HUES48 (cell line): ENCODE measurements at regions not wholly inside any gene's neighbourhood (a gene's known extent, or its start where the extent isn't known, plus 50 kb on each side); places are given as distances from the start of the nearest gene placed in this dataset.

Source experiments
- H3K27ac ChIP-seq: one replicate; pipeline ENCODE4 v1.7.0; 2013; ENCODE audit warnings: low read depth, low read length, inconsistent platforms
- H3K27me3 ChIP-seq: 2 replicates; pipeline ENCODE4 v1.6.1; 2013; ENCODE audit warnings: mild to moderate bottlenecking, low read length; ENCODE audit not compliant: control insufficient read depth, insufficient read depth
- H3K36me3 ChIP-seq: 2 replicates; pipeline ENCODE4 v1.6.1; 2013; ENCODE audit warnings: low read length; ENCODE audit not compliant: control insufficient read depth, insufficient read depth
- H3K4me1 ChIP-seq: 2 replicates; pipeline ENCODE4 v1.6.1; 2013; ENCODE audit warnings: mild to moderate bottlenecking, low read length; ENCODE audit not compliant: control insufficient read depth, insufficient read depth
- H3K4me3 ChIP-seq: 2 replicates; pipeline ENCODE4 v1.5.1; 2013; ENCODE audit warnings: mild to moderate bottlenecking, low read depth, low read length
- H3K9ac ChIP-seq: 2 replicates; pipeline ENCODE4 v1.6.1; 2013; ENCODE audit warnings: mild to moderate bottlenecking, low read depth, low read length, moderate library complexity
- H3K9me3 ChIP-seq: 2 replicates; pipeline ENCODE4 v1.6.1; 2013; ENCODE audit warnings: low read length; ENCODE audit not compliant: control insufficient read depth, insufficient read depth

GRCh38 chr13:80235967-80236302 is 105.0 kb downstream of the SPRY2 start:
- H3K4me3 ChIP-seq, result no peak overlapping the region
- H3K27ac ChIP-seq, result no peak overlapping the region
- H3K9ac ChIP-seq, result no peak overlapping the region
- no peaks in the 10 kb centered on the region for H3K27me3 ChIP-seq
- H3K36me3 ChIP-seq, result no peaks in the 10 kb centered on the region
- peaks cover 10% of the 10 kb centered on the region for H3K4me1 ChIP-seq
- no peaks in the 10 kb centered on the region for H3K9me3 ChIP-seq

GRCh38 chr13:80235166-80235966 is 105.6 kb downstream of the SPRY2 start:
- Histone ChIP-seq H3K27me3 (no peaks in the 10 kb centered on the region), H3K4me1 (peaks cover 10% of the 10 kb centered on the region), H3K9ac (no peak overlapping the region), H3K9me3 (no peaks in the 10 kb centered on the region), H3K4me3 (no peak overlapping the region), H3K36me3 (no peaks in the 10 kb centered on the region), H3K27ac (no peak overlapping the region)

GRCh38 chr13:80227645-80228044 is 113.3 kb downstream of the SPRY2 start:
- Histone ChIP-seq H3K27me3 (no peaks in the 10 kb centered on the region), H3K4me3 (no peak overlapping the region), H3K36me3 (no peaks in the 10 kb centered on the region), H3K9me3 (no peaks in the 10 kb centered on the region), H3K9ac (no peak overlapping the region), H3K4me1 (no peaks in the 10 kb centered on the region), H3K27ac (no peak overlapping the region)

- Histone ChIP-seq H3K36me3 (no peaks in the 10 kb centered on the region), H3K27ac (no peak overlapping the region), H3K27me3 (no peaks in the 10 kb centered on the region), H3K9me3 (no peaks in the 10 kb centered on the region), H3K9ac (no peak overlapping the region), H3K4me1 (no peaks in the 10 kb centered on the region), H3K4me3 (no peak overlapping the region)
These were observed 114.3 kb downstream of the SPRY2 start for GRCh38 chr13:80226645-80227044.

- H3K36me3 ChIP-seq, result no peaks in the 10 kb centered on the region
- H3K27me3 ChIP-seq, result no peaks in the 10 kb centered on the region
- H3K27ac ChIP-seq, result no peak overlapping the region
- no peak overlapping the region for H3K4me3 ChIP-seq
- H3K9me3 ChIP-seq, result no peaks in the 10 kb centered on the region
- H3K4me1 ChIP-seq, result no peaks in the 10 kb centered on the region
- H3K9ac ChIP-seq, result no peak overlapping the region
These were observed 116.5 kb downstream of the SPRY2 start for GRCh38 chr13:80224468-80224867.

- Histone ChIP-seq H3K27me3 (no peaks in the 10 kb centered on the region), H3K9ac (no peak overlapping the region), H3K4me1 (peaks cover 28% of the 10 kb centered on the region), H3K27ac (peak overlapping the region; percentile 72), H3K4me3 (no peak overlapping the region), H3K9me3 (no peaks in the 10 kb centered on the region), H3K36me3 (no peaks in the 10 kb centered on the region)
These were observed 123.1 kb downstream of the SPRY2 start for GRCh38 chr13:80217614-80218456.

- Histone ChIP-seq H3K9ac (no peak overlapping the region), H3K4me1 (peaks cover 28% of the 10 kb centered on the region), H3K27ac (no peak overlapping the region), H3K27me3 (no peaks in the 10 kb centered on the region), H3K4me3 (no peak overlapping the region), H3K36me3 (no peaks in the 10 kb centered on the region), H3K9me3 (no peaks in the 10 kb centered on the region)
These were observed 125.6 kb downstream of the SPRY2 start for GRCh38 chr13:80215368-80215767.

- Histone ChIP-seq H3K36me3 (no peaks in the 10 kb centered on the region), H3K9me3 (no peaks in the 10 kb centered on the region), H3K27me3 (no peaks in the 10 kb centered on the region), H3K27ac (peak overlapping the region; percentile 43), H3K9ac (peak overlapping the region; percentile 10; the same call in 1 of the 2 replicates), H3K4me3 (no peak overlapping the region), H3K4me1 (peaks cover 28% of the 10 kb centered on the region)
These were observed 126.4 kb downstream of the SPRY2 start for GRCh38 chr13:80214521-80214991.

- Histone ChIP-seq H3K4me1 (peaks cover 28% of the 10 kb centered on the region), H3K4me3 (no peak overlapping the region), H3K9me3 (no peaks in the 10 kb centered on the region), H3K9ac (no peak overlapping the region), H3K36me3 (no peaks in the 10 kb centered on the region), H3K27ac (peak overlapping the region; percentile 43), H3K27me3 (no peaks in the 10 kb centered on the region)
These were observed 126.9 kb downstream of the SPRY2 start for GRCh38 chr13:80214050-80214449.

- Histone ChIP-seq H3K27me3 (no peaks in the 10 kb centered on the region), H3K36me3 (no peaks in the 10 kb centered on the region), H3K4me1 (peaks cover 25% of the 10 kb centered on the region)
These were observed 127.7 kb downstream of the SPRY2 start for GRCh38 chr13:80213201-80213600.

GRCh38 chr13:80211566-80211965 is 129.4 kb downstream of the SPRY2 start:
- Histone ChIP-seq H3K27ac (no peak overlapping the region), H3K9me3 (no peaks in the 10 kb centered on the region), H3K4me3 (no peak overlapping the region), H3K27me3 (no peaks in the 10 kb centered on the region), H3K36me3 (no peaks in the 10 kb centered on the region), H3K9ac (no peak overlapping the region), H3K4me1 (peaks cover 18% of the 10 kb centered on the region)

More at GRCh38 chr13:80213201-80213600, 127.7 kb downstream of the SPRY2 start:
- Histone ChIP-seq H3K4me3 (no peak overlapping the region), H3K9ac (no peak overlapping the region), H3K27ac (no peak overlapping the region), H3K9me3 (no peaks in the 10 kb centered on the region)
